ENCODE measurements at regions not wholly inside any gene's neighbourhood (a gene's known extent, or its start where the extent isn't known, plus 50 kb on each side); places are given as distances from the start of the nearest gene placed in this dataset.

GRCh38 chr2:226052772-226053416, 653.4 kb downstream of the NYAP2 start:
- TF ChIP-seq HNF4A (conservative IDR thresholded peaks at IDR 0.05) (no peak), FOXA2 (IDR thresholded peaks at IDR 0.05) (no peak)
- no peak overlapping the region for H3K9ac ChIP-seq (ENCODE audit: low read depth in 1 of 2, low read length in 2 of 2)
- H3K27me3 ChIP-seq (ENCODE audit: control insufficient read depth in 4 of 4, insufficient read depth in 4 of 4, low read length in 3 of 4): no peaks in the 10 kb centered on the region
- H3K36me3 ChIP-seq (ENCODE audit: control insufficient read depth in 4 of 4, insufficient read depth in 3 of 4, low read depth in 1 of 4, low read length in 3 of 4): no peaks in the 10 kb centered on the region
- no peak for DNase-seq (ENCODE audit: low spot score)
- H3K27ac ChIP-seq (ENCODE audit: low read depth in 1 of 2, low read length in 2 of 2): no peak overlapping the region
- no peaks in the 10 kb centered on the region for H3K9me3 ChIP-seq (ENCODE audit: control insufficient read depth in 4 of 4, low read length in 3 of 4)
- no peaks in the 10 kb centered on the region for H3K4me1 ChIP-seq (ENCODE audit: control insufficient read depth in 4 of 4, insufficient read depth in 4 of 4, low read length in 3 of 4)
- no peak overlapping the region for H3K4me3 ChIP-seq (ENCODE audit: low read depth in 1 of 3, low read length in 3 of 3)
- 93% methylated on average over 6 of the region's 6 CpGs for WGBS

DNA sequence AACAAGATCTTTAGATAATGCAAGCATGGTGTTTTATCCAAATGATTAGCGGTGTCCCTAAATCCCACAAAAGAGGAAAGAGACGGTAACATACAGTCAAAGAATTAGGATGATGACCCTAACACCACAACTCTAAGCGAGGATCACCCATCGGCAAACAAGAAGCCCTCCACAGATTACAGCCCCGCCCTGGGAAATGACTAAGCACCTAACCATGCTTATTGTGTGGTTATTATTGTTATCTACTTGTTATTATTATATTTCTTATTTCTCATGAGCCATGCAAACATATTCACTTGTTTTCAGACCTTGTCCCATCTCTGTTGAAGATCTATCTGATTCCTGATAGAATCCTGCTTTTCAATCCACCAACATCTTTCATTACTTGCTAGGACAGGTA, 651.3 kb downstream of the NYAP2 start:
- WGBS: 93% methylated on average over 5 of the region's 5 CpGs
- TF ChIP-seq HNF4A (conservative IDR thresholded peaks at IDR 0.05): no peak
- TF ChIP-seq EGR1 (IDR thresholded peaks at IDR 0.05; ENCODE audit: low read depth in 2 of 2): no peak

DNA sequence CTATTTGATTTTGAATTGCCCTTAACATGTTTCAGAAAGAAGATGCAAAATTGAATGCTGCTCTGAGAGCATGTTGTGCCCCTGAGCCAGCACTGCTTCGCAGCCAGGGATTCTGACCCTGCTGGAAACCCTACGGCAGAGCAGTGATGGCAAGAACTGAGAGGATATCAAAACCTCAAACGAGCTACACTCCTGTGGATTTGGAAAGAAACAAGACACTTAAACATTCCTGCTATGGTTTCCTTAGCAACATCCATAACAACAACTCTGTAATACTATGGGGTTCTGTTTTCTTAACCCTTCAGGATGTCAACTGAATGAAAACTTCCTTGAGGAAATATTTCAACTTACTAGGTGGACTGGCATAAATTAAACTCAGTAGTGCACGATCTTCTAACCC, 649.1 kb downstream of the NYAP2 start:
- no peak for DNase-seq (ENCODE audit: low spot score)
- no peaks in the 10 kb centered on the region for H3K27me3 ChIP-seq (ENCODE audit: control insufficient read depth in 4 of 4, insufficient read depth in 4 of 4, low read length in 3 of 4)
- H3K9me3 ChIP-seq (ENCODE audit: control insufficient read depth in 4 of 4, low read length in 3 of 4): no peaks in the 10 kb centered on the region
- no peak overlapping the region for H3K27ac ChIP-seq (ENCODE audit: low read depth in 1 of 2, low read length in 2 of 2)
- H3K36me3 ChIP-seq (ENCODE audit: control insufficient read depth in 4 of 4, insufficient read depth in 3 of 4, low read depth in 1 of 4, low read length in 3 of 4): no peaks in the 10 kb centered on the region
- TF ChIP-seq GABPA (IDR thresholded peaks at IDR 0.05 in 1 of 2, conservative IDR thresholded peaks at IDR 0.05 in 1 of 2): no peak
- no peak for TF ChIP-seq ZBTB33 (IDR thresholded peaks at IDR 0.05)
- no peak for TF ChIP-seq HNF4A (conservative IDR thresholded peaks at IDR 0.05)
- no peak for TF ChIP-seq YY1 (IDR thresholded peaks at IDR 0.05)
- no peak for TF ChIP-seq JUND (IDR thresholded peaks at IDR 0.05)
- no peaks in the 10 kb centered on the region for H3K4me1 ChIP-seq (ENCODE audit: control insufficient read depth in 4 of 4, insufficient read depth in 4 of 4, low read length in 3 of 4)
- no peak overlapping the region for H3K4me3 ChIP-seq (ENCODE audit: low read depth in 1 of 3, low read length in 3 of 3)
- H3K9ac ChIP-seq (ENCODE audit: low read depth in 1 of 2, low read length in 2 of 2): no peak overlapping the region
- WGBS: 50% methylated on average over 4 of the region's 4 CpGs

More for the DNA sequence above, 651.3 kb downstream of the NYAP2 start:
- Histone ChIP-seq H3K27me3 (ENCODE audit: control insufficient read depth in 4 of 4, insufficient read depth in 4 of 4, low read length in 3 of 4) (no peaks in the 10 kb centered on the region), H3K9ac (ENCODE audit: low read depth in 1 of 2, low read length in 2 of 2) (no peak overlapping the region), H3K9me3 (ENCODE audit: control insufficient read depth in 4 of 4, low read length in 3 of 4) (no peaks in the 10 kb centered on the region), H3K36me3 (ENCODE audit: control insufficient read depth in 4 of 4, insufficient read depth in 3 of 4, low read depth in 1 of 4, low read length in 3 of 4) (no peaks in the 10 kb centered on the region), H3K4me1 (ENCODE audit: control insufficient read depth in 4 of 4, insufficient read depth in 4 of 4, low read length in 3 of 4) (no peaks in the 10 kb centered on the region), H3K4me3 (ENCODE audit: low read depth in 1 of 3, low read length in 3 of 3) (no peak overlapping the region), H3K27ac (ENCODE audit: low read depth in 1 of 2, low read length in 2 of 2) (no peak overlapping the region)
- no peak for DNase-seq (ENCODE audit: low spot score)

GRCh38 chr2:226045080-226045479, 645.6 kb downstream of the NYAP2 start:
- H3K4me1 ChIP-seq (ENCODE audit: control insufficient read depth in 4 of 4, insufficient read depth in 4 of 4, low read length in 3 of 4): no peaks in the 10 kb centered on the region
- TF ChIP-seq FOXA2 (IDR thresholded peaks at IDR 0.05) (no peak), HNF4G (IDR thresholded peaks at IDR 0.05) (no peak), RXRA (IDR thresholded peaks at IDR 0.05) (no peak), HNF4A (conservative IDR thresholded peaks at IDR 0.05) (no peak), EGR1 (IDR thresholded peaks at IDR 0.05; ENCODE audit: low read depth in 2 of 2) (no peak), FOXA1 (IDR thresholded peaks at IDR 0.05) (no peak), YY1 (IDR thresholded peaks at IDR 0.05) (no peak)
- TF ChIP-seq, protein P1, sequence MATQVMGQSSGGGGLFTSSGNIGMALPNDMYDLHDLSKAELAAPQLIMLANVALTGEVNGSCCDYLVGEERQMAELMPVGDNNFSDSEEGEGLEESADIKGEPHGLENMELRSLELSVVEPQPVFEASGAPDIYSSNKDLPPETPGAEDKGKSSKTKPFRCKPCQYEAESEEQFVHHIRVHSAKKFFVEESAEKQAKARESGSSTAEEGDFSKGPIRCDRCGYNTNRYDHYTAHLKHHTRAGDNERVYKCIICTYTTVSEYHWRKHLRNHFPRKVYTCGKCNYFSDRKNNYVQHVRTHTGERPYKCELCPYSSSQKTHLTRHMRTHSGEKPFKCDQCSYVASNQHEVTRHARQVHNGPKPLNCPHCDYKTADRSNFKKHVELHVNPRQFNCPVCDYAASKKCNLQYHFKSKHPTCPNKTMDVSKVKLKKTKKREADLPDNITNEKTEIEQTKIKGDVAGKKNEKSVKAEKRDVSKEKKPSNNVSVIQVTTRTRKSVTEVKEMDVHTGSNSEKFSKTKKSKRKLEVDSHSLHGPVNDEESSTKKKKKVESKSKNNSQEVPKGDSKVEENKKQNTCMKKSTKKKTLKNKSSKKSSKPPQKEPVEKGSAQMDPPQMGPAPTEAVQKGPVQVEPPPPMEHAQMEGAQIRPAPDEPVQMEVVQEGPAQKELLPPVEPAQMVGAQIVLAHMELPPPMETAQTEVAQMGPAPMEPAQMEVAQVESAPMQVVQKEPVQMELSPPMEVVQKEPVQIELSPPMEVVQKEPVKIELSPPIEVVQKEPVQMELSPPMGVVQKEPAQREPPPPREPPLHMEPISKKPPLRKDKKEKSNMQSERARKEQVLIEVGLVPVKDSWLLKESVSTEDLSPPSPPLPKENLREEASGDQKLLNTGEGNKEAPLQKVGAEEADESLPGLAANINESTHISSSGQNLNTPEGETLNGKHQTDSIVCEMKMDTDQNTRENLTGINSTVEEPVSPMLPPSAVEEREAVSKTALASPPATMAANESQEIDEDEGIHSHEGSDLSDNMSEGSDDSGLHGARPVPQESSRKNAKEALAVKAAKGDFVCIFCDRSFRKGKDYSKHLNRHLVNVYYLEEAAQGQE (IDR thresholded peaks at IDR 0.05): no peak
- no peaks in the 10 kb centered on the region for H3K9me3 ChIP-seq (ENCODE audit: control insufficient read depth in 4 of 4, low read length in 3 of 4)
- no peak overlapping the region for H3K27ac ChIP-seq (ENCODE audit: low read depth in 1 of 2, low read length in 2 of 2)
- no peaks in the 10 kb centered on the region for H3K36me3 ChIP-seq (ENCODE audit: control insufficient read depth in 4 of 4, insufficient read depth in 3 of 4, low read depth in 1 of 4, low read length in 3 of 4)
- no peak overlapping the region for H3K4me3 ChIP-seq (ENCODE audit: low read depth in 1 of 3, low read length in 3 of 3)
- no peaks in the 10 kb centered on the region for H3K27me3 ChIP-seq (ENCODE audit: control insufficient read depth in 4 of 4, insufficient read depth in 4 of 4, low read length in 3 of 4)
- no peak overlapping the region for H3K9ac ChIP-seq (ENCODE audit: low read depth in 1 of 2, low read length in 2 of 2)
- DNase-seq (ENCODE audit: low spot score): no peak
- 92% methylated on average over 8 of the region's 8 CpGs for WGBS

All from liver (tissue), 7 donors.